Neural crest cell (in vitro differentiated cells): ENCODE measurements at regions not wholly inside any gene's neighbourhood (a gene's known extent, or its start where the extent isn't known, plus 50 kb on each side); places are given as distances from the start of the nearest gene placed in this dataset.

Experiments used
- DNase-seq: peaks from one replicate; pipeline ENCODE4 v3.0.0; 2021; ENCODE audit warnings: low read depth, mixed read lengths, low spot score
- H3K27ac Mint-ChIP-seq: one replicate; pipeline ENCODE4 v1.8.0; 2021; ENCODE audit warnings: mild to moderate bottlenecking, mixed read lengths; ENCODE audit not compliant: unreplicated experiment
- H3K27me3 Mint-ChIP-seq: 2 replicates; pipeline ENCODE4 v1.8.0; 2021; ENCODE audit warnings: low read depth, mild to moderate bottlenecking, mixed read lengths
- H3K36me3 Mint-ChIP-seq: 2 replicates; pipeline ENCODE4 v1.8.0; 2021; ENCODE audit warnings: low read depth, mild to moderate bottlenecking, mixed read lengths
- H3K4me1 Mint-ChIP-seq: 2 replicates; pipeline ENCODE4 v1.8.0; 2021; ENCODE audit warnings: mixed read lengths
- H3K4me3 Mint-ChIP-seq: one replicate; pipeline ENCODE4 v1.8.0; 2021; ENCODE audit warnings: mild to moderate bottlenecking, mixed read lengths
- H3K9me3 Mint-ChIP-seq: 2 replicates; pipeline ENCODE4 v1.8.0; 2021; ENCODE audit warnings: mixed read lengths
- TF ChIP-seq, protein P1 (sequence below): fragments of 200-600 bp; sonication (generic); conservative IDR thresholded peaks from 2 replicates; pipeline ENCODE4 v1.5.0; 2021; ENCODE audit warnings: antibody characterized with exemption, mild to moderate bottlenecking

DNA sequence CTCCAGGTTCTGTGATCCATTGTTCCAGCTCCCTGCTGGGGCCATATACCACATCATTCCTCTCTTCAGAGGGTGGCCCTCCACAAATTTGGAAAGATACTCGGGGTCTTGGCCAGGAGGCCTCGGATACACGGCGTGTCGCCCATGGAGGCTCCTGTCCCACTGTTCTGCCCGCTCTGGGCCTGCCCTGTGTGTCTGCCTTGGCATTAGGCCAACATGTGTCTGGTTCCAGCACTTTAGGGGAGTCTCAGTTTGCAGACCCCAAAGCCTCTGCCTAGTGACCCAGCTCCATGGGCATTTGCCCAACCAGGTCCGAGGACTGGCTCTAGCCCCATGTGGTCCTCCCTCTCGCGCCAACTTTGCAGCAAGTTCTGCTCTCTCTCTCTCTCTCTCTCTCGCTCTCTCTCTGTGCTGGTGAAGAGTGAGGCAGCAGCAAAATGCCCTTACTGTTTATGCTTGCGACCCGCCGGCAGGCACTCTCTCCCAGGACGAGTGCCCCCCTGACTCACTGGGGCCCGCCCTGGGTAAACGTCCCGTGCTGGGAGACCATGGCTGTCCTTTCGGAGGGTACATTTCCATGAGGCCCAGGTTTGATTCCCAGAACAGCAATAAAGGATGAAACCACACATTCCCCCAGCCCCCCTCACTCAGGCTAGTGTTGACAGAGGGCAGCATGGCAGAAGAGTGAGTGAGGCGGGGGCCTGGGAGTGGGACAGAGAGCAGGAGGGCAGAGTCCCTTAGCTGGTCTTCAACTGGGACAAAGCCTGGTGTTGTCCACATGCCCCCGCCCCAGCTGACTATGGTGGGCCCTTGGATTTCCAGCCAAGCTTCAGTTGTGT lies 77.9 kb downstream of the ISG20 start:
- TF ChIP-seq, protein P1, sequence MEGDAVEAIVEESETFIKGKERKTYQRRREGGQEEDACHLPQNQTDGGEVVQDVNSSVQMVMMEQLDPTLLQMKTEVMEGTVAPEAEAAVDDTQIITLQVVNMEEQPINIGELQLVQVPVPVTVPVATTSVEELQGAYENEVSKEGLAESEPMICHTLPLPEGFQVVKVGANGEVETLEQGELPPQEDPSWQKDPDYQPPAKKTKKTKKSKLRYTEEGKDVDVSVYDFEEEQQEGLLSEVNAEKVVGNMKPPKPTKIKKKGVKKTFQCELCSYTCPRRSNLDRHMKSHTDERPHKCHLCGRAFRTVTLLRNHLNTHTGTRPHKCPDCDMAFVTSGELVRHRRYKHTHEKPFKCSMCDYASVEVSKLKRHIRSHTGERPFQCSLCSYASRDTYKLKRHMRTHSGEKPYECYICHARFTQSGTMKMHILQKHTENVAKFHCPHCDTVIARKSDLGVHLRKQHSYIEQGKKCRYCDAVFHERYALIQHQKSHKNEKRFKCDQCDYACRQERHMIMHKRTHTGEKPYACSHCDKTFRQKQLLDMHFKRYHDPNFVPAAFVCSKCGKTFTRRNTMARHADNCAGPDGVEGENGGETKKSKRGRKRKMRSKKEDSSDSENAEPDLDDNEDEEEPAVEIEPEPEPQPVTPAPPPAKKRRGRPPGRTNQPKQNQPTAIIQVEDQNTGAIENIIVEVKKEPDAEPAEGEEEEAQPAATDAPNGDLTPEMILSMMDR: no peak
- Mint-ChIP-seq H3K9me3 (no peaks in the 10 kb centered on the region), H3K36me3 (no peaks in the 10 kb centered on the region), H3K27me3 (peaks cover 16% of the 10 kb centered on the region), H3K27ac (peak overlapping the region; percentile 59), H3K4me1 (peaks cover 5% of the 10 kb centered on the region), H3K4me3 (no peak overlapping the region)
- no peak for DNase-seq

DNA sequence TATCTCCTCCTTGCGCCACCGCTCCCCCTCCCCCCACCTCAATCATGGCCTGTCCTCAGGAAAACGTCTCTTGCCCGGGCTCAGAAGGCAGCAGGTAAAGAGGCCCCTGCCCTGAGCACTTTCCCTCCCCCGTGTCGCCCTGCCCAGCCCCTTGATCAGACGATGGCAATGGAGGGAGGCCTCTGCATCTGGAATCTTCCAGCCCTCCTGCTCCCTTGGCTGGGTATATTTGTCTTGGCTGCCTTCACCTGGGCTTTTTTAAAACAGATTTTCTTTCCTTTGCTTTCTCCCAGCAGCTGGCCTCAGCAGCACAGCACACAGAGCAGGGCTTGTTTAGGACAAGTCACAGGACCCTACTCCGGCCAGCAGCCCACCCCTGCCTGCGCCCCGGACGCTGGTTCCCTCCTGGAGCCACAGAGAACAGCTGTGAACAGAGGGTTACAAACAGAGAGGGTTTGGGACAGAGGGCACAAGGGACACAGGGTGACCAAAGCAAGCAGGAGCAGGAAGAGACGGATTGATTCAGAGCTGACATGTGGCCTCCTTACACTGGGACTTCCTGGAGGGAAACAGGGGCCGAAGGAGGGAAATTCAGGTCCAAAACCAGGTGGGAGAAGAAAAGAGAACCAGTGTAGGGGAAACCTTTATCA lies 78.7 kb downstream of the ISG20 start:
- Mint-ChIP-seq H3K4me3 (no peak overlapping the region), H3K27ac (no peak overlapping the region), H3K36me3 (no peaks in the 10 kb centered on the region), H3K9me3 (no peaks in the 10 kb centered on the region), H3K27me3 (peaks cover 13% of the 10 kb centered on the region), H3K4me1 (peaks cover 5% of the 10 kb centered on the region)
- TF ChIP-seq, protein P1: no peak
- no peak for DNase-seq

DNA sequence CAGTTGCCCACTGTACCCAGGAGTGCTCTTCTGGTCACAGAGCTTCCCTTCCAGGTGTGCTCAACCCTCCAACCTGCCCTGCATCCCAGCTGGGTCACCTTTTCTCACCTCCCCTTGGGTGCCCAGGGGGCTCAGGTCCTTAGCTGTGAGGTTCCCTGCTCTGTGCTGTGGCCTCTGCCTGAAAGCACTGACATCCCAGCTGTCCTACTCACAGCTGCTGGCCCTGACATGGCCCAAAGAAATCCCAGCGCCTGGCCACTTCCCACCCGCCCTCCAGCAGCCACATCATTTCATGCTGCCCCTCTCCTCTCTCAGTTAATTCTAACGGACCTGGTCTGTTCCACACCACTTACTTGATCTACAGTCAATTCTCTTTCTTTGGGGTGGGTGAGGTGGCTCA lies 79.9 kb downstream of the ISG20 start:
- Mint-ChIP-seq H3K27ac (no peak overlapping the region), H3K36me3 (no peaks in the 10 kb centered on the region), H3K9me3 (peaks cover 3% of the 10 kb centered on the region), H3K4me1 (peaks cover 5% of the 10 kb centered on the region), H3K27me3 (peaks cover under 1% of the 10 kb centered on the region), H3K4me3 (no peak overlapping the region)
- TF ChIP-seq, protein P1: no peak
- DNase-seq: no peak

DNA sequence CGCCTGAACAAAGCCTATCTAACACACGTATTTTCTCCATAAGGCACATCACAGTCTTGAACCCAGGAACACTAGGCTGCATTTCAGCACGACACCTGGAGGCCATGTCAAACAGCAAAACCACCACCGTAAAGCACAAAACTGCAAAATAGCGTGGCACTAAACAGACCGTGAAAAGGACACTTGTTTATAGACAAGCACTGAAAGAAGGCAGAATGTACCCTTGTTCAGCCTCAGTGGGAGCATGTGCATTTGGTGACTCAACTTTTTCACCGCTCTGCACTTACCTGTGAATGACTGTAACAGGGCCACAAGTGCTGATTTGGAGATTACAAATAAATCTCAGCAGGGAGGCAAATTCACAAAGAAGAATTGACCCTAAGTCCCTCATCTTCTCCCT lies 80.8 kb downstream of the ISG20 start:
- Mint-ChIP-seq H3K27ac (no peak overlapping the region), H3K4me1 (peaks cover 5% of the 10 kb centered on the region), H3K9me3 (peaks cover 3% of the 10 kb centered on the region), H3K27me3 (no peaks in the 10 kb centered on the region), H3K4me3 (no peak overlapping the region), H3K36me3 (no peaks in the 10 kb centered on the region)
- DNase-seq: no peak
- TF ChIP-seq, protein P1: no peak

DNA sequence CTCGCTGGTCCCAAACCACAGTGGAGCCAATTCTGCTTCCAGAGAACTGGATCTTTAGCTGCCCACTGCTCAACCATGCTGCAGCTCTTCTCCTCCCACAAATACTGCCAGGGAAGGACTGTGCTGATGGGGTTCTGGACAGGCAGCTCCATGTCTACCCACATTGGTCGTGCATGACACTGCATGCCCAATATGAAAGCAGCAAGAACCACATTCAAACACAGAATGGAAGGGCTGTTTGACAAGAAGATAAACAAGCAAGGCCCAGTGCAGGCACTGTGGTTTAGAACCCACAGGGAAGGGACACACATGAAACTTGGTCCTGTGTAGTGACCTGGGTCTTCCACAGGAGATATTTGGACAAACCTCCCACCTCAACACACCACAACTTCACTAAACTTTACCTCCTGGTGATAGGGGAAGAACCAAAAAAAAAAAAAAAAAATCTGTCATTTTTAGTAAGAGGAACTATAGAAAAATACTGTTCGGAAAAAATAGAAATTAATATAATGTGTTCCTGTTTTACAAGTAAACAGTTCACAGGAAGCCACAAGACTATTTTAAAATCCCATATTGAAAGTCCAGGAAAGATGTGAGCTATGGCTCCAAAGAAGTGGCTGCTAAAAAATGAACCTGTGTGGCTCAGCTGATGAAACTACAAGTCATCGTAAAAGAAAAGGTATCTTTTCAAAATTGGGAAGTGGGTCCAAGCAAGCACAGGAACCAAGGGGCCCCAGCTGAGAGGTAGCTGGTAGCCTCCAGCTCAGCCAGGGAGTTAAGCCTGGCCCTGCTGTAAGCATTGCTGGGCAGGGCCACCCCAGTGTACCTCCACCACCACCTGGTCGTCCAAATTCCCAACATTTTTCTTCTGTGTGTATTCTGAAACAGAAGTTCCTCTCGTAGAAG lies 77.7 kb upstream of the ACAN start:
- H3K4me1 Mint-ChIP-seq: no peaks in the 10 kb centered on the region
- H3K36me3 Mint-ChIP-seq: no peaks in the 10 kb centered on the region
- DNase-seq: no peak
- H3K4me3 Mint-ChIP-seq: no peak overlapping the region
- peaks cover 9% of the 10 kb centered on the region for H3K9me3 Mint-ChIP-seq
- H3K27ac Mint-ChIP-seq: no peak overlapping the region
- H3K27me3 Mint-ChIP-seq: peaks cover 16% of the 10 kb centered on the region
- TF ChIP-seq, protein P1: no peak
